GM12878 (cell line): ENCODE measurements at regions not wholly inside any gene's neighbourhood (a gene's known extent, or its start where the extent isn't known, plus 50 kb on each side); places are given as distances from the start of the nearest gene placed in this dataset.

Experiments
- ATAC-seq: fragments of 200-7000 bp; cut with Tn5 transposase; 3 replicates; pipeline ENCODE4 v1.9.1; 2020; ENCODE audit warnings: mild to moderate bottlenecking, moderate library complexity
- BruUV-seq: library from RNA; stranded (reverse); fragments of 400-500 nt; replicated peaks from 2 replicates; lab custom pipeline; 2021; lab: Mats Ljungman, UMichigan
- CTCF ChIA-PET: fragments of 300-600 bp; sonication (Branson Sonifier 250); formaldehyde crosslinking; extraction: SDS; loops from one replicate; lab custom pipeline; 2021; ENCODE audit warnings: inconsistent platforms; lab: Yijun Ruan, JAX
- POLR2A ChIA-PET: fragments of 350-600 bp; formaldehyde crosslinking; extraction: SDS; loops from one replicate; lab custom pipeline; 2021; ENCODE audit warnings: inconsistent platforms; lab: Charles Lee
- RAD21 ChIA-PET: fragments of 300-600 bp; sonication (Branson Sonifier 250); formaldehyde crosslinking; loops from one replicate; lab custom pipeline; 2023; ENCODE audit warnings: antibody characterized with exemption; ENCODE audit not compliant: unreplicated experiment; lab: Charles Lee
- SMC1A ChIA-PET: fragments of 300-600 bp; sonication (Branson Sonifier 250); formaldehyde crosslinking; loops from one replicate; lab custom pipeline; 2023; ENCODE audit not compliant: unreplicated experiment, uncharacterized antibody; lab: Charles Lee
- DNase-seq: peaks from one replicate; pipeline ENCODE4 v3.0.0-alpha.2; 2011; ENCODE audit warnings: low read depth, low spot score
- FAIRE-seq: peaks from 3 replicates; lab custom pipeline; 2011; peaks lifted over from hg19 to GRCh38; lab: Jason Lieb, UNC
- H2AFZ ChIP-seq: 2 replicates; pipeline ENCODE4 v1.6.0; 2011; ENCODE audit warnings: low read depth, low read length, control low read depth; ENCODE audit not compliant: control insufficient read depth
- H3K27ac ChIP-seq: 2 replicates; pipeline ENCODE4 v1.5.1; 2011; ENCODE audit warnings: control low read depth; ENCODE audit not compliant: control insufficient read depth, insufficient read depth
- H3K27me3 ChIP-seq, 2 experiments: replicated peaks in 1 of 2; 2 replicates each; pipeline versions ENCODE4 v1.6.0 to v1.6.1; 2011; ENCODE audit warnings: low read length in 1 of 2; ENCODE audit not compliant: control insufficient read depth in 2 of 2, insufficient read depth in 2 of 2
- H3K36me3 ChIP-seq, 2 experiments: 2 replicates each; pipeline ENCODE4 v1.5.1; 2011; ENCODE audit warnings: low read length in 1 of 2; ENCODE audit not compliant: control insufficient read depth in 2 of 2, insufficient read depth in 2 of 2
- H3K4me1 ChIP-seq: 2 replicates; pipeline ENCODE4 v1.6.1; 2011; ENCODE audit warnings: mild to moderate bottlenecking, low read length, moderate library complexity, mixed read lengths; ENCODE audit not compliant: control insufficient read depth, insufficient read depth
- H3K4me2 ChIP-seq: 2 replicates; pipeline ENCODE4 v1.6.0; 2011; ENCODE audit warnings: control low read depth; ENCODE audit not compliant: control insufficient read depth, insufficient read depth
- H3K4me3 ChIP-seq: fragments of 200-600 bp; sonication (generic); 2 replicates; pipeline ENCODE4 v1.5.1; 2016
- H3K79me2 ChIP-seq: 2 replicates; pipeline ENCODE4 v1.6.0; 2011; ENCODE audit warnings: low read length; ENCODE audit not compliant: control insufficient read depth, insufficient read depth
- H3K9ac ChIP-seq: 2 replicates; pipeline ENCODE4 v1.8.0; 2011; ENCODE audit warnings: low read length, control low read depth, mixed read lengths; ENCODE audit not compliant: control insufficient read depth, insufficient read depth
- H3K9me3 ChIP-seq: replicated peaks from 3 replicates; pipeline ENCODE4 v1.5.1; 2011; ENCODE audit warnings: mild to moderate bottlenecking, low read length; ENCODE audit not compliant: control insufficient read depth, insufficient read depth
- H4K20me1 ChIP-seq: 2 replicates; pipeline ENCODE4 v1.6.0; 2011; ENCODE audit not compliant: control insufficient read depth, insufficient read depth
- ASH2L ChIP-seq: fragments of 300-600, 200-600 bp; sonication (generic); IDR thresholded peaks from 2 replicates; pipeline ENCODE4 v1.6.1; 2017; ENCODE audit warnings: low read depth, mild to moderate bottlenecking, borderline replicate concordance
- BACH1 ChIP-seq: fragments of 450-650 bp; IDR thresholded peaks from 2 replicates; pipeline ENCODE4 v1.6.1; 2017; ENCODE audit warnings: mild to moderate bottlenecking, borderline replicate concordance
- JUNB ChIP-seq: IDR thresholded peaks from 2 replicates; pipeline ENCODE4 v1.6.1; 2016; ENCODE audit warnings: antibody characterized with exemption, mild to moderate bottlenecking
- KLF5 ChIP-seq: fragments of 450-650 bp; IDR thresholded peaks from 2 replicates; pipeline ENCODE4 v1.6.1; 2014; ENCODE audit warnings: mild to moderate bottlenecking; ENCODE audit not compliant: partially characterized antibody
- LARP7 ChIP-seq: fragments of 450-650 bp; IDR thresholded peaks from 2 replicates; pipeline ENCODE4 v1.6.1; 2017; ENCODE audit warnings: mild to moderate bottlenecking
- PBX3 ChIP-seq: IDR thresholded peaks from 2 replicates; pipeline ENCODE4 v1.6.1; 2011; ENCODE audit warnings: mild to moderate bottlenecking, low read depth, low read length, moderate library complexity; ENCODE audit not compliant: insufficient replicate concordance
- RELB ChIP-seq: fragments of 450-650 bp; IDR thresholded peaks from 2 replicates; pipeline ENCODE4 v1.6.1; 2017; ENCODE audit warnings: low read depth, mild to moderate bottlenecking, moderate library complexity
- REST ChIP-seq: IDR thresholded peaks from 2 replicates; pipeline ENCODE4 v1.6.1; 2012; ENCODE audit warnings: mild to moderate bottlenecking, low read depth, low read length
- RFX5 ChIP-seq: IDR thresholded peaks from 2 replicates; pipeline ENCODE4 v1.6.1; 2011; ENCODE audit warnings: low read depth, low read length, improper control_type of control experiment
- WGBS: methylation state at CpG from one replicate; pipeline ENCODE4 v1.1.6; 2016; ENCODE audit warnings: low lambda C conversion rate; ENCODE audit not compliant: insufficient replicate concordance, insufficient coverage; ENCODE audit errors: missing lambda C conversion rate; 5-methylcytosine and 5-hydroxymethylcytosine counted together
- in situ Hi-C: fragments of 300-500 bp; cut with MboI; formaldehyde crosslinking; loops from 9 replicates; pipeline ENCODE4 v1.14.3; 2018; ENCODE audit warnings: mixed read lengths
- intact Hi-C: fragments of 100-400 bp; cut with micrococcal nuclease; formaldehyde crosslinking; loops from one replicate; pipeline ENCODE4 v1.14.2; 2022; ENCODE audit not compliant: unreplicated experiment
- TF ChIP-seq, protein P1 (sequence below): fragments of 150-350 bp; IDR thresholded peaks from 2 replicates; pipeline ENCODE4 v1.6.1; 2014; ENCODE audit warnings: mild to moderate bottlenecking, low read depth, low read length
- TF ChIP-seq, protein P2 (sequence below): IDR thresholded peaks from 2 replicates; pipeline ENCODE4 v1.6.1; 2012; ENCODE audit warnings: low read depth, low read length, improper control_type of control experiment

GRCh38 chr18:71321319-71321718, 1032.5 kb downstream of the SOCS6 start (continued):
- TF ChIP-seq REST (no peak), LARP7 (no peak)
- TF ChIP-seq, protein P1, sequence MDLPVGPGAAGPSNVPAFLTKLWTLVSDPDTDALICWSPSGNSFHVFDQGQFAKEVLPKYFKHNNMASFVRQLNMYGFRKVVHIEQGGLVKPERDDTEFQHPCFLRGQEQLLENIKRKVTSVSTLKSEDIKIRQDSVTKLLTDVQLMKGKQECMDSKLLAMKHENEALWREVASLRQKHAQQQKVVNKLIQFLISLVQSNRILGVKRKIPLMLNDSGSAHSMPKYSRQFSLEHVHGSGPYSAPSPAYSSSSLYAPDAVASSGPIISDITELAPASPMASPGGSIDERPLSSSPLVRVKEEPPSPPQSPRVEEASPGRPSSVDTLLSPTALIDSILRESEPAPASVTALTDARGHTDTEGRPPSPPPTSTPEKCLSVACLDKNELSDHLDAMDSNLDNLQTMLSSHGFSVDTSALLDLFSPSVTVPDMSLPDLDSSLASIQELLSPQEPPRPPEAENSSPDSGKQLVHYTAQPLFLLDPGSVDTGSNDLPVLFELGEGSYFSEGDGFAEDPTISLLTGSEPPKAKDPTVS = no peak
- TF ChIP-seq, all 136 proteins: peak for 0

DNA sequence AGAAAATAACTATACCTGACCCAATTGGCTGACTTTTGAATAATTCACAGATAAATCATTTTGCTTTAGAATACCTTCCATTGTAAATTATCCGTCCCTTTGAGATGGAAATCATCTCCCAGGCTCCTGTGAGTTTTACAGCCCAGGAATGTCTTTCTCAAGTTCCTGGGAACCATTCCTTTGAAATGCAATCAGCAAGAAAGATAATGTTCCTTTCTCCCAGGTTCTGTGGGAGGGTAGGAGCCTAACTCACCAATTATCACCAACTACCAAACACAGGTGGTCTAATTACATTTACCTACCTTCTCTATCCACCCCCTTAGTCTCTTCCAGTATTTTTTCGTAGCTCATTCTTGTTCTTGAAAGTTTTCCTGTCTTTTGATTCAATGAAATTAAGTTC, 1016.0 kb downstream of the SOCS6 start:
- ATAC-seq = no peak
- H3K79me2 ChIP-seq = no peaks in the 10 kb centered on the region
- no peak for FAIRE-seq
- no peak overlapping the region for H2AFZ ChIP-seq
- no TSS peak for BruUV-seq
- no peak overlapping the region for H3K4me3 ChIP-seq
- H3K27ac ChIP-seq = no peak overlapping the region
- no peaks in the 10 kb centered on the region for H3K27me3 ChIP-seq
- in situ Hi-C loops (no loop called here), intact Hi-C loops (no loop called here)
- H3K36me3 ChIP-seq = no peaks in the 10 kb centered on the region
- SMC1A ChIA-PET = interaction anchor here (0.6 kb wide), 1 partner anchor 1630 kb away, joined by 3 read pairs; no protein-coding TSS in a partner anchor
- RAD21 ChIA-PET = no interaction called here
- CTCF ChIA-PET = no interaction called here
- POLR2A ChIA-PET = no interaction called here
- H3K9ac ChIP-seq = no peak overlapping the region
- no peaks in the 10 kb centered on the region for H3K4me1 ChIP-seq
- DNase-seq = no peak
- H3K9me3 ChIP-seq = no peaks in the 10 kb centered on the region
- H3K4me2 ChIP-seq = no peak overlapping the region
- H4K20me1 ChIP-seq = no peaks in the 10 kb centered on the region
- WGBS = 0% methylated on average over 2 of the region's 2 CpGs
- TF ChIP-seq, protein P2, sequence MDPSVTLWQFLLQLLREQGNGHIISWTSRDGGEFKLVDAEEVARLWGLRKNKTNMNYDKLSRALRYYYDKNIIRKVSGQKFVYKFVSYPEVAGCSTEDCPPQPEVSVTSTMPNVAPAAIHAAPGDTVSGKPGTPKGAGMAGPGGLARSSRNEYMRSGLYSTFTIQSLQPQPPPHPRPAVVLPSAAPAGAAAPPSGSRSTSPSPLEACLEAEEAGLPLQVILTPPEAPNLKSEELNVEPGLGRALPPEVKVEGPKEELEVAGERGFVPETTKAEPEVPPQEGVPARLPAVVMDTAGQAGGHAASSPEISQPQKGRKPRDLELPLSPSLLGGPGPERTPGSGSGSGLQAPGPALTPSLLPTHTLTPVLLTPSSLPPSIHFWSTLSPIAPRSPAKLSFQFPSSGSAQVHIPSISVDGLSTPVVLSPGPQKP = no peak
- TF ChIP-seq PBX3 (no peak), RFX5 (no peak), KLF5 (no peak), JUNB (no peak), ASH2L (no peak), RELB (no peak), BACH1 (no peak)
